Hepatocyte (in vitro differentiated cells): ENCODE measurements at regions not wholly inside any gene's neighbourhood (a gene's known extent, or its start where the extent isn't known, plus 50 kb on each side); places are given as distances from the start of the nearest gene placed in this dataset.

ENCODE experiments used
- DNase-seq: peaks from one replicate; pipeline ENCODE4 v3.0.0-alpha.2; 2016; ENCODE audit warnings: low spot score
- H2AFZ ChIP-seq: fragments of 200-600 bp; sonication (generic); 2 replicates; pipeline ENCODE4 v1.6.0; 2016; ENCODE audit warnings: antibody characterized with exemption, mild to moderate bottlenecking
- H3K27ac ChIP-seq: fragments of 200-600 bp; sonication (generic); 2 replicates; pipeline ENCODE4 v1.5.1; 2016; ENCODE audit warnings: mild to moderate bottlenecking
- H3K27me3 ChIP-seq: fragments of 200-600 bp; sonication (generic); 2 replicates; pipeline ENCODE4 v1.6.1; 2016
- H3K36me3 ChIP-seq: fragments of 200-600 bp; sonication (generic); replicated peaks from 2 replicates; pipeline ENCODE4 v1.5.1; 2016; ENCODE audit warnings: low read depth; ENCODE audit not compliant: insufficient read depth
- H3K4me1 ChIP-seq: fragments of 200-600 bp; sonication (generic); 2 replicates; pipeline ENCODE4 v1.5.1; 2016; ENCODE audit warnings: mild to moderate bottlenecking, moderate library complexity; ENCODE audit not compliant: insufficient read depth
- H3K4me2 ChIP-seq: fragments of 200-600 bp; sonication (generic); 2 replicates; pipeline ENCODE4 v1.6.0; 2016
- H3K4me3 ChIP-seq: fragments of 200-600 bp; sonication (generic); 2 replicates; pipeline ENCODE4 v1.5.1; 2016; ENCODE audit warnings: mild to moderate bottlenecking
- H3K79me2 ChIP-seq: fragments of 200-600 bp; sonication (generic); 2 replicates; pipeline ENCODE4 v1.6.0; 2017; ENCODE audit warnings: mild to moderate bottlenecking
- H3K9me2 ChIP-seq: fragments of 200-600 bp; sonication (generic); replicated peaks from 2 replicates; pipeline ENCODE4 v1.6.0; 2017; ENCODE audit warnings: mild to moderate bottlenecking; ENCODE audit not compliant: insufficient read depth
- H3K9me3 ChIP-seq: fragments of 200-600 bp; sonication (generic); 2 replicates; pipeline ENCODE4 v1.5.1; 2016; ENCODE audit warnings: low read depth, mild to moderate bottlenecking
- H4K20me1 ChIP-seq: fragments of 200-600 bp; sonication (generic); 2 replicates; pipeline ENCODE4 v1.6.0; 2016; ENCODE audit warnings: mild to moderate bottlenecking; ENCODE audit not compliant: insufficient read depth, poor library complexity, severe bottlenecking
- EZH2 ChIP-seq: fragments of 200-600 bp; sonication (generic); IDR thresholded peaks from 2 replicates; pipeline ENCODE4 v1.6.1; 2016; ENCODE audit warnings: antibody characterized with exemption, mild to moderate bottlenecking, borderline replicate concordance
- EZH2phosphoT487 ChIP-seq: fragments of 200-600 bp; sonication (generic); IDR thresholded peaks from one replicate; pipeline ENCODE4 v1.6.1; 2018; ENCODE audit warnings: antibody characterized with exemption, mild to moderate bottlenecking, low read depth, moderate library complexity; ENCODE audit not compliant: unreplicated experiment, severe bottlenecking
- WGBS: methylation state at CpG from one replicate; pipeline ENCODE4 v1.1.6; 2016; ENCODE audit warnings: low lambda C conversion rate; ENCODE audit errors: missing lambda C conversion rate; 5-methylcytosine and 5-hydroxymethylcytosine counted together
- TF ChIP-seq, protein P1 (sequence below): fragments of 200-600 bp; sonication (generic); IDR thresholded peaks from 2 replicates; pipeline ENCODE4 v1.5.1; 2016; ENCODE audit warnings: antibody characterized with exemption, mild to moderate bottlenecking; ENCODE audit not compliant: poor library complexity

- H3K4me2 ChIP-seq, result no peak overlapping the region
- H3K9me2 ChIP-seq, result no peaks in the 10 kb centered on the region
- H3K79me2 ChIP-seq, result no peaks in the 10 kb centered on the region
- TF ChIP-seq EZH2, result no peak
- TF ChIP-seq EZH2phosphoT487, result no peak
- no peak overlapping the region for H3K27ac ChIP-seq
- no peaks in the 10 kb centered on the region for H3K9me3 ChIP-seq
- no peaks in the 10 kb centered on the region for H3K36me3 ChIP-seq
- no peak overlapping the region for H3K4me3 ChIP-seq
- peaks cover 10% of the 10 kb centered on the region for H3K4me1 ChIP-seq
- no peak overlapping the region for H2AFZ ChIP-seq
- DNase-seq, result no peak
- 100% methylated on average over 2 of the region's 2 CpGs for whole genome bisulfite sequencing
- H3K27me3 ChIP-seq, result no peaks in the 10 kb centered on the region
- H4K20me1 ChIP-seq, result no peaks in the 10 kb centered on the region
Measured at GRCh38 chr10:78639629-78640028, 429.1 kb upstream of the ZMIZ1 start.

DNA sequence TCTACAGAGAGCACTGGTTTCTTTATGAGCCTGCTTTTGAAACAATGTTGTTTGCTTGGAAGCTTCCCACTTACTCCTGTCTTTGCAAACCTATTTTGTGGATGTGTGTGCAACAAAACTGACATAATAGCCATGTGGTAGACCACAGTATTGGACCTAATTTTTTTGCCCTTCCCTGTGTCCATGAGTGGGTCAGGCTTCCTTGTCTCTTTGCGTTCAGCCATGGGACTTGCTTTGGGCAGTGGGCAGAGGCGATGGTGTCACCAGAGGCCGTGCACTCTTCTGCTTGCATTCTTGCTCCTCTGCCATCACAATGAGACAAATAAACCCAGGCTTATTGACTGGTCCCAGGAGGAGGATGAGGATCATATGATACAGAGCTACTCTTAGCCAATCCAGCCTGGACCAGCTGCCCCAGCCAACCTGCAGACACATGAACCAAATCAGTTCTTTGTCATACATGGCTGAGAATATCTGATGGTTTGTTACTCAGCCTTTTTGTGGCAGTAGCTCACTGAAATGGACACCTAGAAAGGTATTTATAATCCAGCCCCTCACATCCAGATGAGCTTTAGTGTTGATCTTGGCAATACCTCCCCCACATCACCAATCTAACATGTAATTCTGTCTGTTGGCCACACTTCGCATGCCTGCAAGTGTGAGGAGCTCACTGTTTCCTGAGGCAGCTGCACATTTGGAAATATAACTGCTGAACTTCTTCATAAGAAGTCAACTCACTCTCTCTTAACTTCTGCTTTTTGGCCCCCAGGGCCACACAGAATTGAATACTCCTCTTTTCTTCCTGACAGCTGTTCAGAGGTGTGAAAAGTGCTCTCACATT lies 427.8 kb upstream of the ZMIZ1 start:
- H3K9me3 ChIP-seq, result no peaks in the 10 kb centered on the region
- no peaks in the 10 kb centered on the region for H3K9me2 ChIP-seq
- TF ChIP-seq EZH2 (no peak), EZH2phosphoT487 (no peak)
- TF ChIP-seq, protein P1, sequence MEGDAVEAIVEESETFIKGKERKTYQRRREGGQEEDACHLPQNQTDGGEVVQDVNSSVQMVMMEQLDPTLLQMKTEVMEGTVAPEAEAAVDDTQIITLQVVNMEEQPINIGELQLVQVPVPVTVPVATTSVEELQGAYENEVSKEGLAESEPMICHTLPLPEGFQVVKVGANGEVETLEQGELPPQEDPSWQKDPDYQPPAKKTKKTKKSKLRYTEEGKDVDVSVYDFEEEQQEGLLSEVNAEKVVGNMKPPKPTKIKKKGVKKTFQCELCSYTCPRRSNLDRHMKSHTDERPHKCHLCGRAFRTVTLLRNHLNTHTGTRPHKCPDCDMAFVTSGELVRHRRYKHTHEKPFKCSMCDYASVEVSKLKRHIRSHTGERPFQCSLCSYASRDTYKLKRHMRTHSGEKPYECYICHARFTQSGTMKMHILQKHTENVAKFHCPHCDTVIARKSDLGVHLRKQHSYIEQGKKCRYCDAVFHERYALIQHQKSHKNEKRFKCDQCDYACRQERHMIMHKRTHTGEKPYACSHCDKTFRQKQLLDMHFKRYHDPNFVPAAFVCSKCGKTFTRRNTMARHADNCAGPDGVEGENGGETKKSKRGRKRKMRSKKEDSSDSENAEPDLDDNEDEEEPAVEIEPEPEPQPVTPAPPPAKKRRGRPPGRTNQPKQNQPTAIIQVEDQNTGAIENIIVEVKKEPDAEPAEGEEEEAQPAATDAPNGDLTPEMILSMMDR, result no peak
- DNase-seq, result no peak
- H3K4me3 ChIP-seq, result no peak overlapping the region
- H3K27ac ChIP-seq, result no peak overlapping the region
- H3K4me2 ChIP-seq, result no peak overlapping the region
- H3K27me3 ChIP-seq, result no peaks in the 10 kb centered on the region
- no peak overlapping the region for H2AFZ ChIP-seq
- H3K4me1 ChIP-seq, result no peaks in the 10 kb centered on the region
- H3K36me3 ChIP-seq, result no peaks in the 10 kb centered on the region
- no peaks in the 10 kb centered on the region for H3K79me2 ChIP-seq
- whole genome bisulfite sequencing, result 96% methylated on average over 4 of the region's 4 CpGs
- H4K20me1 ChIP-seq, result no peaks in the 10 kb centered on the region

DNA sequence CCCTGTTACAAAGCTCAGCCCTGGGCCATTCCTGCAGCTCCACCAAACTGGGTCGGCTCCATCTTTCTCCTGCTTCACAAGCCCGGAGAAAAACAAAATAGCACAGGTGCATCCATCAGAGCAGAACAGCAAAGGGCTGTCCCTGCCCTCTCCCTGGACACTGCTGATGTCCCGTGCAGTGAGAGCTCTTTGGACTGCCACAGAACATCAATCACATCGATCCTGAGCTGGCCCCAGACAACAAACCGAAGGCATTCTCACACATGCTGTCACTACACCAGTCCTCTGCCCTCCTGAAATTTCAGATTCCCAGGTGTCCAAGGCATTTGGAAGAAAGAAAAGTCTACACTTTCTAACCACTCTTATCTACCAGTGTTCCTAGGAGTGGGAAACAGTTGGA lies 427.1 kb upstream of the ZMIZ1 start:
- 87% methylated on average over 5 of the region's 5 CpGs for WGBS
- Histone ChIP-seq H3K36me3 (no peaks in the 10 kb centered on the region), H3K9me3 (no peaks in the 10 kb centered on the region), H3K4me2 (no peak overlapping the region), H3K4me1 (no peaks in the 10 kb centered on the region), H3K79me2 (no peaks in the 10 kb centered on the region), H3K9me2 (no peaks in the 10 kb centered on the region), H3K4me3 (no peak overlapping the region), H3K27ac (no peak overlapping the region), H3K27me3 (no peaks in the 10 kb centered on the region), H2AFZ (no peak overlapping the region), H4K20me1 (no peaks in the 10 kb centered on the region)
- TF ChIP-seq, protein P1, result no peak
- no peak for TF ChIP-seq EZH2
- TF ChIP-seq EZH2phosphoT487, result no peak
- no peak for DNase-seq

GRCh38 chr10:78642269-78642816 lies 426.4 kb upstream of the ZMIZ1 start:
- no peaks in the 10 kb centered on the region for H4K20me1 ChIP-seq
- no peaks in the 10 kb centered on the region for H3K9me3 ChIP-seq
- no peak overlapping the region for H3K4me3 ChIP-seq
- 92% methylated on average over 4 of the region's 4 CpGs for whole genome bisulfite sequencing
- no peak overlapping the region for H3K4me2 ChIP-seq
- no peaks in the 10 kb centered on the region for H3K36me3 ChIP-seq
- no peaks in the 10 kb centered on the region for H3K9me2 ChIP-seq
- H3K27me3 ChIP-seq, result no peaks in the 10 kb centered on the region
- no peak overlapping the region for H3K27ac ChIP-seq
- TF ChIP-seq, protein P1, result no peak
- TF ChIP-seq EZH2phosphoT487 (no peak), EZH2 (no peak)
- H3K79me2 ChIP-seq, result no peaks in the 10 kb centered on the region
- DNase-seq, result no peak
- no peaks in the 10 kb centered on the region for H3K4me1 ChIP-seq
- H2AFZ ChIP-seq, result no peak overlapping the region
